GM20000 (cell line): ENCODE measurements at regions not wholly inside any gene's neighbourhood (a gene's known extent, or its start where the extent isn't known, plus 50 kb on each side); places are given as distances from the start of the nearest gene placed in this dataset.

Source experiments
- DNase-seq: peaks from one replicate; pipeline ENCODE4 v3.0.0; 2012; ENCODE audit warnings: low spot score
- TF ChIP-seq, protein P1 (sequence below): IDR thresholded peaks from 2 replicates; pipeline ENCODE4 v1.5.1; 2012; ENCODE audit warnings: mild to moderate bottlenecking, control low read depth; ENCODE audit errors: extremely low read depth, missing control alignments

DNA sequence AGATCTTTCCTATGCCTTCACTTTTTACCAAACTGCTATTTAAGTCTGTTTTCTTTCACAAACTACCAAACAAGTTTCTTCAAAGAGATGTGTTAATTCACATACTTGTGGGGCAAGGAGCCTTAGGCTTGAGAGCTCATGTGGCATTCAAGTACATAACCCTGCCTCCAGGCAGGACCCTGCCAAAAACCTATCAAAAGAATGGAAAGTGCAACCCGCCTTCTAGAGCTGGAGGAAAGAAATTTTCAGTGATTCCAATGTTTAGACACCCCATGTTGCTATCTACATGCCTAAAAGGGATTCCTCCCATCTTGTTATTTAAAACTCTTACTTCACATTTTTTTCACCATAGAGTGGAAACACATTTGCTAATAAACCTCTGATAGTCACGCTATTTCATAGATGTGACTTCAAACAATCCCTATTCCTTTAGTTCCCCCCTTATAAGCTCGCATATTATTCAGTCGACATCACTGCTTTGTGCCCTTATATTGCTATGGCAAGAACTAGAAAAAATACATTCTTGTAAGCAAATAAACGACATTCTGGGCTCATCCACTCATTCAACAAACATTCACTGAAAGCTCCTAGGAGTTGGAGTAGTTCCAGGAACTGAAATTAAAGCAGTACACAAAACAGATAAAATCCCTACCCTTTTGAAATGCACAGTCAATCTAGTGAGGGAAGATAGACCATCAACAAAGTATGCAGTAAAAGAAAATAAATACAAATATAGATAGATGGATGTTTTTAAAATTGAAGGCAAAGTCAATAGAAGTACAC, 518.1 kb downstream of the ELAVL2 start:
- TF ChIP-seq, protein P1, sequence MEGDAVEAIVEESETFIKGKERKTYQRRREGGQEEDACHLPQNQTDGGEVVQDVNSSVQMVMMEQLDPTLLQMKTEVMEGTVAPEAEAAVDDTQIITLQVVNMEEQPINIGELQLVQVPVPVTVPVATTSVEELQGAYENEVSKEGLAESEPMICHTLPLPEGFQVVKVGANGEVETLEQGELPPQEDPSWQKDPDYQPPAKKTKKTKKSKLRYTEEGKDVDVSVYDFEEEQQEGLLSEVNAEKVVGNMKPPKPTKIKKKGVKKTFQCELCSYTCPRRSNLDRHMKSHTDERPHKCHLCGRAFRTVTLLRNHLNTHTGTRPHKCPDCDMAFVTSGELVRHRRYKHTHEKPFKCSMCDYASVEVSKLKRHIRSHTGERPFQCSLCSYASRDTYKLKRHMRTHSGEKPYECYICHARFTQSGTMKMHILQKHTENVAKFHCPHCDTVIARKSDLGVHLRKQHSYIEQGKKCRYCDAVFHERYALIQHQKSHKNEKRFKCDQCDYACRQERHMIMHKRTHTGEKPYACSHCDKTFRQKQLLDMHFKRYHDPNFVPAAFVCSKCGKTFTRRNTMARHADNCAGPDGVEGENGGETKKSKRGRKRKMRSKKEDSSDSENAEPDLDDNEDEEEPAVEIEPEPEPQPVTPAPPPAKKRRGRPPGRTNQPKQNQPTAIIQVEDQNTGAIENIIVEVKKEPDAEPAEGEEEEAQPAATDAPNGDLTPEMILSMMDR, result no peak
- no peak for DNase-seq

DNA sequence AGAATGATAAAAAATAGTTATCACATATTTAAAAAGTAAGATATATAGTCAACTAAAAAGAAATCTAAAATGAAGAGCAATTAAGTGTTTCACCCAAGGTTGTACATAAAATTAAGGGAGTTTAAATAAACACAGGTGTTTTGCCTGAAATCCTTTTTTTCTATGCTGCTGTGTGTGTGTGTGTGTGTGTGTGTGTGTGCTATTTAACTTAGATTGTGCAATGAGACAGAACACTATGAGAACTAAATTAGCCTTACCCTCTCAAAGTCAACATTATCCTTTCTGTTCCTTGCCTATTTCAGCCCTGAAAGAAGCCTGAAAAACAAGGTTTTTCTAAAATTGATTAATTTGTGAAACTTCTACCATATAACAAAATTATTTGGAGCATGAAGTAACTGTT, 516.2 kb downstream of the ELAVL2 start:
- TF ChIP-seq, protein P1, result no peak
- DNase-seq, result no peak

DNA sequence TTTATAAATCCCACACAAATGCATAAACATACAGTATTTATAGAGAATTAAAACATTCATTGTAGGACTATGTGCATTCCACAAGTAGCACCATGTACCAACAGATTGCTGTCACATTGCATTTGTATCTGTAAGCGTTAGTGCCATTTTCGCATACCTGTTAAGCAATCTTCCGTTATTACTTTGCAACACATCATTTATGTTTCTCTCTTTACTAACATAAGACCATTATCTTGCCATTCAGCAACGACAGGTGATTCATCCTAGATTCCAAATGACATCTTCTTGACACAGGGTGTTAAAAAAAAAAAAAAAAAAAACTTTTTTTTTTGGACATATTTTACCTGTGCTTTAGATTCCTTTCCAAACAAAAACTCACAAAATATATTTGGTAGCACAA, 511.8 kb downstream of the ELAVL2 start:
- DNase-seq, result no peak
- TF ChIP-seq, protein P1, result no peak

DNA sequence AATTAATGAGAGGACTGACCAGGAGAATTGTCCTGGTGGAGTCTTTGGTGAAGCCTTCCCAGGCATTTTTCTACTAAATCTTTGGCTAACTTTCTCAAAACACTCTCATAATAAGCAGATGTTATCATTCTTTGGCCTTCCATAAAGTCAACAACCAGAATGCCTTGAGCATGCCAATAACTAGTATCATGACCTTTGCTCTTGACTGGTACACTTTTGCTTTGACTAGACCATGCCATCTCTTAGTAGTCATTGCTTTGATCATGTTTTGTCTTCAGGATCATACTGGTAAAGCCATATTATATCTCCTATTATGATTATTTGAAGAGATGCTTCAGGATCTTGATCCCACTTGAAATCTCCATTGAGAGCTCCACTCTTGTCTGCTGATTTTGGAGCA, 506.9 kb downstream of the ELAVL2 start:
- DNase-seq, result no peak
- TF ChIP-seq, protein P1, result no peak

DNA sequence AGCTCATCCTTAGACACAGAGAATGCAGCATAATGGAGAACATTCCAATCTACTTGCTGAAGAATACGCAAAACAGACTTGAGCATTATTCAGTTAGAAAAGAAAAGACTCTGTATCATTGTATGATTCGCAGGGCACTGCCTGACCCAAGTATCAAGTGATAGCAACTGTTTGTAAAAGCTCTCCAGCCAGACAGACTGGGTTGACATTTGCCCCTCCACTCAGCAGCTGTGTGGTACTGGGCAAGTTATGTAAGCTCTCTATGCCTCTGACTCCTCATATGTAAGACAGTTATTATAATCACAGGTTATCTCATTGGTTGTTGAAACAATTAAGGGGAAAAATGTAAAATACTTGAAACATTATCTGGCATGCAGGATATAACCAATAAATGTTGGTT, 505.0 kb downstream of the ELAVL2 start:
- TF ChIP-seq, protein P1, result no peak
- no peak for DNase-seq

DNA sequence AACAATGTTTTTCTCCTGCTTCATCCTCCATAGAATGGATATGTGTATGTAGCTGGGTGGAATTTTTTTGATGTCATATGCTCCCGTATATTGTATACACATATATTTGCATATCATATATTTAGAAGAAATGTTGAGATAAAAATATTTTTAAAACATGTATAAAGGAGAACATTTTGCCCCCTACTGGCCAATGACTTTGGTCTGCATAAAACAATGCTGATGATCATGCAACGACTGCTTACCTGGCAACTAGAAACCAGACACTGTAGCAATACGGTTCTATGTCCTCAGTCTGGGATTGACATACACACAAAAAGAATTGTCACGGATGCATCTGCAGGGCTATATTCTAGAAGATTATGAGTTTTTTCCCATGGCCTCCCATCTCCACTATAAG, 503.6 kb downstream of the ELAVL2 start:
- no peak for DNase-seq

DNA sequence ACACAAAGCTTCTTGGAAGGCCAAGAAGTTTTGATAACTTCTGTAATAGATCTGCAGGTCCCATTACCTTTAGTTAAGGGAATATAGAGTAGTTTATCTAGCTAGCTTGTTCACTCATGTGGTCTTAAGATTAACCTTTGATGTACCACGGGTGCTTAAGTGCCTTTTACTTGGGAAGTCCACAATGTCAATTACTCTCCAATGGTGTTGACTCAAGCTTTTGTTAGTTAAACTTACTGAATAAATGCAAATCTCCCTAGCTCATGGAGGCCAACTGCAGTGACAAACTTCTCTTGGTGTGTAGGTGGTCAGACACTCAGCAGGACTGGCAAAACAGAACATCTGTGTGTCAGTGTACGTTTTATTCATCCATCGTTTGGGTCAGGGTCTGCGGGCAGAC, 501.5 kb downstream of the ELAVL2 start:
- TF ChIP-seq, protein P1, result no peak
- no peak for DNase-seq

More for the DNA sequence above, 503.6 kb downstream of the ELAVL2 start:
- TF ChIP-seq, protein P1, result no peak
